ELR (cell line): ENCODE measurements at regions not wholly inside any gene's neighbourhood (a gene's known extent, or its start where the extent isn't known, plus 50 kb on each side); places are given as distances from the start of the nearest gene placed in this dataset.

Source experiments
- DNase-seq: peaks from one replicate; pipeline ENCODE4 v3.0.0-alpha.2; 2015; ENCODE audit warnings: low read depth

GRCh38 chr13:107251341-107251740, 683.4 kb upstream of the ARGLU1 start:
- no peak for DNase-seq

- no peak for DNase-seq
Measured at GRCh38 chr13:107250628-107251027, 682.7 kb upstream of the ARGLU1 start.

GRCh38 chr13:107244241-107244640, 676.3 kb upstream of the ARGLU1 start:
- no peak for DNase-seq

GRCh38 chr13:107242138-107242537, 674.2 kb upstream of the ARGLU1 start:
- DNase-seq: no peak

GRCh38 chr13:107241381-107241780, 673.4 kb upstream of the ARGLU1 start:
- DNase-seq: no peak

GRCh38 chr13:107239213-107239612, 671.3 kb upstream of the ARGLU1 start:
- DNase-seq: no peak

GRCh38 chr13:107238262-107238981, 670.5 kb upstream of the ARGLU1 start:
- no peak for DNase-seq

GRCh38 chr13:107234319-107235073, 666.6 kb upstream of the ARGLU1 start:
- no peak for DNase-seq

GRCh38 chr13:107233541-107233940, 665.6 kb upstream of the ARGLU1 start:
- no peak for DNase-seq

- DNase-seq: no peak
Measured at GRCh38 chr13:107231944-107232343, 664.0 kb upstream of the ARGLU1 start.

- DNase-seq: no peak
Measured at GRCh38 chr13:107223867-107224266, 655.9 kb upstream of the ARGLU1 start.

- DNase-seq: no peak
Measured at GRCh38 chr13:107222597-107222996, 654.7 kb upstream of the ARGLU1 start.

GRCh38 chr13:107220245-107220644, 652.3 kb upstream of the ARGLU1 start:
- no peak for DNase-seq

- DNase-seq: no peak
Measured at GRCh38 chr13:107217251-107217650, 649.3 kb upstream of the ARGLU1 start.

- DNase-seq: no peak
Measured at GRCh38 chr13:107216046-107216755, 648.3 kb upstream of the ARGLU1 start.

- DNase-seq: peak; percentile 66
Measured at GRCh38 chr13:107211073-107211472, 643.1 kb upstream of the ARGLU1 start.

- DNase-seq: no peak
Measured at GRCh38 chr13:107210723-107211030, 642.7 kb upstream of the ARGLU1 start.

GRCh38 chr13:107209824-107210722, 642.1 kb upstream of the ARGLU1 start:
- no peak for DNase-seq

GRCh38 chr13:107208889-107209288, 641.0 kb upstream of the ARGLU1 start:
- DNase-seq: no peak

- DNase-seq: peak; percentile 35
Measured at GRCh38 chr13:107205318-107206104, 637.6 kb upstream of the ARGLU1 start.

- DNase-seq: no peak
Measured at GRCh38 chr13:107203146-107203847, 635.4 kb upstream of the ARGLU1 start.
